ENCODE measurements at regions not wholly inside any gene's neighbourhood (a gene's known extent, or its start where the extent isn't known, plus 50 kb on each side); places are given as distances from the start of the nearest gene placed in this dataset.

DNA sequence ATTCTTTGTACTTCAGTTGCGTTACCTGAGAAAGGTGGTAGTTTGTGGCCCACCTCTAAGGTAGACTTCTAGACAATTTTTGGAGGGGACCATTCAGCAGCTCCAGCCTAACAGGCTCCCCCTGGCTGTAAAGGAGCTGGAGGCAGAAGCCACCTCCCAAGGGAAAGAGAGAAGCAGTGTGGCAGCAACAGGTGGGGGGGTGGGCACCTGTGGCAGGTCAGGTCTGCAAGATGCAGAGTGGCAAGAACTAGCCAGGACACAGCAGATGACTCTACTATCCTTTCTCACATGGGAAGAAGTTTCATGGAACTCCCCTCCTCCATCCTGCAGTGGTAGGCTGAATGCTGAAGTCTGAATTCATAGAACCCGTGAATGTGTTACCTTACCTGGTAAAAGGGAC lies 148.3 kb upstream of the DTNBP1 start:
- TF ChIP-seq ZNF331 (CRISPR knock-in tag; IDR thresholded peaks at IDR 0.05; ENCODE audit: low read depth) (no peak), POLR2AphosphoS5 (IDR thresholded peaks at IDR 0.05; ENCODE audit: low read depth) (no peak), CREB1 (CRISPR knock-in tag; IDR thresholded peaks at IDR 0.05; ENCODE audit: low read depth) (no peak), JUNB (IDR thresholded peaks at IDR 0.05; ENCODE audit: unreplicated experiment) (no peak), EZH2 (IDR thresholded peaks at IDR 0.05; ENCODE audit: low read depth, unreplicated experiment) (no peak), EZH2phosphoT487 (IDR thresholded peaks at IDR 0.05; ENCODE audit: unreplicated experiment) (no peak)
- TF ChIP-seq, protein P1, sequence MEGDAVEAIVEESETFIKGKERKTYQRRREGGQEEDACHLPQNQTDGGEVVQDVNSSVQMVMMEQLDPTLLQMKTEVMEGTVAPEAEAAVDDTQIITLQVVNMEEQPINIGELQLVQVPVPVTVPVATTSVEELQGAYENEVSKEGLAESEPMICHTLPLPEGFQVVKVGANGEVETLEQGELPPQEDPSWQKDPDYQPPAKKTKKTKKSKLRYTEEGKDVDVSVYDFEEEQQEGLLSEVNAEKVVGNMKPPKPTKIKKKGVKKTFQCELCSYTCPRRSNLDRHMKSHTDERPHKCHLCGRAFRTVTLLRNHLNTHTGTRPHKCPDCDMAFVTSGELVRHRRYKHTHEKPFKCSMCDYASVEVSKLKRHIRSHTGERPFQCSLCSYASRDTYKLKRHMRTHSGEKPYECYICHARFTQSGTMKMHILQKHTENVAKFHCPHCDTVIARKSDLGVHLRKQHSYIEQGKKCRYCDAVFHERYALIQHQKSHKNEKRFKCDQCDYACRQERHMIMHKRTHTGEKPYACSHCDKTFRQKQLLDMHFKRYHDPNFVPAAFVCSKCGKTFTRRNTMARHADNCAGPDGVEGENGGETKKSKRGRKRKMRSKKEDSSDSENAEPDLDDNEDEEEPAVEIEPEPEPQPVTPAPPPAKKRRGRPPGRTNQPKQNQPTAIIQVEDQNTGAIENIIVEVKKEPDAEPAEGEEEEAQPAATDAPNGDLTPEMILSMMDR (conservative IDR thresholded peaks at IDR 0.05; ENCODE audit: low read depth in 2 of 2), result peak in 1 of 2 experiments; percentile 23; a peak in 2 of 4 replicates
